A673 (cell line): ENCODE measurements at regions not wholly inside any gene's neighbourhood (a gene's known extent, or its start where the extent isn't known, plus 50 kb on each side); places are given as distances from the start of the nearest gene placed in this dataset.

ENCODE experiments used
- EZH2 ChIP-seq: fragments of 200-600 bp; sonication (generic); IDR thresholded peaks from 2 replicates; pipeline ENCODE4 v1.6.1; 2017; ENCODE audit warnings: borderline replicate concordance, low read depth, mild to moderate bottlenecking, mixed read lengths, antibody characterized with exemption, low read length; ENCODE audit not compliant: poor library complexity, severe bottlenecking
- TF ChIP-seq, protein P1 (sequence below): fragments of 300-800, 200-600 bp; sonication (generic); conservative IDR thresholded peaks from 2 replicates; pipeline ENCODE4 v1.5.1; 2017; ENCODE audit warnings: low read depth, mild to moderate bottlenecking, antibody characterized with exemption, low read length, moderate library complexity, mixed read lengths

DNA sequence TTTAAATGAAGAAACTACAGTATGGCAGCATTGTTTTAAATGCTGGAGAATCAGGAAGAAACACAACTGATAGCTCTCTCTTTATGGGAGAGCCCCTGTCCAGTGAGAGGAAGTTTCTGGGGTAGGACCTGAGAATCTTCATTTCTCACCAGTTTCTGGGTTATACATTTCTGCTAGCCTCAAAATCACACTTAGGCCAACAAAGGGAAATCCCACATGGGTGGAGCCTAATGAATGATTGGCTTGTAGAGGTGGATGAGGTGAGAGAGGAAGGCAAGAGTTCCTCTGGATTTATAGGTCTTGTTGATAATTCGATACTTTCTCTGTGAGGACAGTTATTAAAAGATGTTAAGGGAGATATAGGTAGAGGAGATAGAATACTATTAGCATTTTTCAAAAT lies 1397.3 kb upstream of the TENM4 start:
- TF ChIP-seq, protein P1, sequence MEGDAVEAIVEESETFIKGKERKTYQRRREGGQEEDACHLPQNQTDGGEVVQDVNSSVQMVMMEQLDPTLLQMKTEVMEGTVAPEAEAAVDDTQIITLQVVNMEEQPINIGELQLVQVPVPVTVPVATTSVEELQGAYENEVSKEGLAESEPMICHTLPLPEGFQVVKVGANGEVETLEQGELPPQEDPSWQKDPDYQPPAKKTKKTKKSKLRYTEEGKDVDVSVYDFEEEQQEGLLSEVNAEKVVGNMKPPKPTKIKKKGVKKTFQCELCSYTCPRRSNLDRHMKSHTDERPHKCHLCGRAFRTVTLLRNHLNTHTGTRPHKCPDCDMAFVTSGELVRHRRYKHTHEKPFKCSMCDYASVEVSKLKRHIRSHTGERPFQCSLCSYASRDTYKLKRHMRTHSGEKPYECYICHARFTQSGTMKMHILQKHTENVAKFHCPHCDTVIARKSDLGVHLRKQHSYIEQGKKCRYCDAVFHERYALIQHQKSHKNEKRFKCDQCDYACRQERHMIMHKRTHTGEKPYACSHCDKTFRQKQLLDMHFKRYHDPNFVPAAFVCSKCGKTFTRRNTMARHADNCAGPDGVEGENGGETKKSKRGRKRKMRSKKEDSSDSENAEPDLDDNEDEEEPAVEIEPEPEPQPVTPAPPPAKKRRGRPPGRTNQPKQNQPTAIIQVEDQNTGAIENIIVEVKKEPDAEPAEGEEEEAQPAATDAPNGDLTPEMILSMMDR: no peak
- TF ChIP-seq EZH2: no peak
